Skeletal muscle cell (primary cell): ENCODE measurements at regions not wholly inside any gene's neighbourhood (a gene's known extent, or its start where the extent isn't known, plus 50 kb on each side); places are given as distances from the start of the nearest gene placed in this dataset.

Experiments
- DNase-seq: peaks from one replicate; pipeline ENCODE4 v3.0.0-alpha.2; 2010; ENCODE audit warnings: low read depth
- H3K4me3 ChIP-seq: 2 replicates; pipeline ENCODE4 v1.5.1; 2011; ENCODE audit warnings: low read depth, mild to moderate bottlenecking, control low read depth, low read length, moderate library complexity

DNA sequence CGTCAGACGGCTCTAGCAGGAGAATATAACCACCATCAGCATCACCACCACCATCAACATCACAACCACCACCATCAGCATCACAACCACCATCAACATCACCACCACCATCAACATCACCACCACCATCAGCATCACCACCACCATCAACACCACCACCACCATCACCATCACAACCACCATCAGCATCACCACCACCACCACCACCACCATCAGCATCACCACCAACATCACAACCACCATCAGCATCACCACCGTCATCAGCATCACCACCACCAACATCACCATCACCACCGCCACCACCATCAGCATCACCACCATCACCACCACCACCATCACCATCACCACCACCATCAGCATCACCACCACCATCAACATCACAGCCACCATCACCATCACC, 210.7 kb downstream of the C9orf50 start:
- no peak for DNase-seq
- no peak overlapping the region for H3K4me3 ChIP-seq

GRCh38 chr9:129408535-129409215, 212.2 kb downstream of the C9orf50 start:
- DNase-seq: no peak
- H3K4me3 ChIP-seq: no peak overlapping the region

- no peak overlapping the region for H3K4me3 ChIP-seq
- DNase-seq: no peak
Measured at GRCh38 chr9:129407905-129408452, 212.9 kb downstream of the C9orf50 start.

DNA sequence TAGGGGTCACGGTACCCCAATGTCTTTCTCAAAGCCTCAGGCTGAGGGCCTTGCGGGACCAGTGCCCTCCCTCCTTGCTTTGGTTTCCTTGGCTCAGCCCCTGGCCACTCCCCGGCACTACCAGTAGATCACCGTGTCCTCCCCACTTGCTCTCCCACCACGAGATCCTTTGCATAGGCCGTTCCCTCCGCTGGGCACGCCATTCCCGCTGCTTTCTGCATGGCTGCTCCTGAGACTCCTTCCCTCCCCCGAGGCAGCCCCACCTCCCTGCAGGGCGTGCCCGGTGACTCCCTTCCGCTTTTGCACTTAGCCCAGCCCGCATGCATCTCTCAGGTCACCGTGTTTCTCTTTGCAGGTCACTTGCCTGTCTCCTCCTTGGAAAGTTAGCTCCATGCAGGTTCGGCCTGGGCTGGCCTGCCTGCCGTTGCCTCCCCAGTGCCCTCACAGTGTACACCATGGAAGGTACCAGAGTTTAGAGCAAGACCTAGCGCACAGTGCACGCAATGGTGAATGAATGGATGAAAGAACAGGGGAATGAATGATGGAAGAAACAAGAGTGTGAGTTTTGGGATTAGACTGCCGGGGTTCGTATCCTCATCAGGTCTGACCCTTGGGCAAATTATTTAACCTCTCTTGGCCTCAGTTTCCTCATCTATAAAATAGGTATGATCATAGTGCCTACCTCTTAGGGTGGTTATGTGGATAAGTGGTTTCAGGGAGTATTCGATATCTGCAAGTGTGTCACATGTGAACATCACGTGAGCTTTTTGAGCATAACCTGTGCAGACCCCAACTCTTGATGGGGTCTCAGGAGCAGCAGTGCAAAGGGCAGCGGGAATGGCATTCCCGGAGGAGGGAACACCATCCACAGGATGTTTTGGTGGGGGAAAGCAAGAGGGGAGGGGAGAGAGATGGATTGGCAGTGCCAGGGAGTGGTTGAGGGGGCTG, 214.3 kb downstream of the C9orf50 start:
- no peak for DNase-seq
- H3K4me3 ChIP-seq: no peak overlapping the region

DNA sequence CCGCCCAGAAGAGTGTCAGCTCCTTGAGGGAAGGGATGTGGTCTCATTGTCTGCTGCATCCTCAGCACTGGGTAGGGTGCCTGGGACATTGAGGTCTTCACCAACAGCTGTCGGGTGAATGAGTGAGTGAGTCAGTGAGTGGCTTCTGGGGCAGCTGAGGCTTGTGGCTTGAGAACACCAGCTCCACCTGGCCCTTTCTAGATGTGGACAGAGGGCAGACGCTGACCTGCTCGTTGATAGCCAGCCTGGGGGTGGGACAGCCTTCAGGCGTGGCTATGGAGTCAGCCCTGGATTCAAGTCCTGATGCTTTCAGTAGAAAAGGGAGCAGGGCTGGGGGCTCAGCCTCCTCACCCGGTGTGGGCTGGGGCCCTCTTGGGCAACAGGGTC, 215.1 kb downstream of the C9orf50 start:
- no peak overlapping the region for H3K4me3 ChIP-seq
- DNase-seq: no peak

GRCh38 chr9:129405089-129405826, 215.6 kb downstream of the C9orf50 start:
- DNase-seq: no peak
- no peak overlapping the region for H3K4me3 ChIP-seq

- no peak for DNase-seq
- no peak overlapping the region for H3K4me3 ChIP-seq
Measured at GRCh38 chr9:129404621-129405020, 216.3 kb downstream of the C9orf50 start.

GRCh38 chr9:129403779-129404620, 216.9 kb downstream of the C9orf50 start:
- DNase-seq: no peak
- no peak overlapping the region for H3K4me3 ChIP-seq

- no peak for DNase-seq
- H3K4me3 ChIP-seq: no peak overlapping the region
Measured at GRCh38 chr9:129402931-129403778, 217.7 kb downstream of the C9orf50 start.

- no peak overlapping the region for H3K4me3 ChIP-seq
- no peak for DNase-seq
Measured at GRCh38 chr9:129402371-129402739, 218.5 kb downstream of the C9orf50 start.

DNA sequence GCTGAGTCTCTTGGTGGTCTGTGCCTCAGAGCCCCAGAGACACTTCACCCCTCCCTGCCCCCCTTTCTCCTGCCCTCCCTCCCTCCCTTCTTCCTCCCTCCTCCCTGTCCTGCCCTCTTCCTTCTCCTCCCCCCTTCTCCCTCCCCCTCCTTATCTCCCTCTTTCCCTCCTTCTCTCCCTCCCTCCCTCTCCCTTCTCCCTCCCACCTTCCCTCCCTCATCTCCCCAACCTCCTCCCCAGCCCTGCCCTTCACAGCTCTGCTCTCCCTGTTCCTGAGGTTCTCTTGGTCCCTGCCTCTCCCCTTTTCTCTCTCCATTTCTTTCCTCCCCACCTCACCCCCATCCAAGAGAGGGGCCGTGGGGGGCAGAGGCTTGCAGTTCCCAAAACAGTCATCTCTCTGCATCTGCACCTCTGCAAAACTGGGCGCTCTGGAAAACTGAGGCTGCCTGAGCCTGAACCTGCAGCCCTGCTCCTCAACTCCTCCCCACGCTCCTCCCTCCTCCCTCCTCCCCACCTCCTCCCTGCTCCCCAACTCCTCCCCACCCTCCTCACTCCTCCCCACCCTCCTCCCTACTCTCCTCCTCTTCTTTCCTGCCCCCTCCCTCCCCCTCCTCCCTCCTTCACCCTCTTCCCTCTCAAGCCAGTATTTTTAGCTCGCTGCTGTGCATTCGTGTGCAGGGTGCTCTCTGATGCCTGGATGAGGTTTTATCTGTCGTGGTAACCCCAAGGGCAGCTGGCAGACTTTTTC, 219.1 kb downstream of the C9orf50 start:
- H3K4me3 ChIP-seq: no peak overlapping the region
- no peak for DNase-seq

GRCh38 chr9:129400971-129401622, 219.8 kb downstream of the C9orf50 start:
- DNase-seq: no peak
- no peak overlapping the region for H3K4me3 ChIP-seq

DNA sequence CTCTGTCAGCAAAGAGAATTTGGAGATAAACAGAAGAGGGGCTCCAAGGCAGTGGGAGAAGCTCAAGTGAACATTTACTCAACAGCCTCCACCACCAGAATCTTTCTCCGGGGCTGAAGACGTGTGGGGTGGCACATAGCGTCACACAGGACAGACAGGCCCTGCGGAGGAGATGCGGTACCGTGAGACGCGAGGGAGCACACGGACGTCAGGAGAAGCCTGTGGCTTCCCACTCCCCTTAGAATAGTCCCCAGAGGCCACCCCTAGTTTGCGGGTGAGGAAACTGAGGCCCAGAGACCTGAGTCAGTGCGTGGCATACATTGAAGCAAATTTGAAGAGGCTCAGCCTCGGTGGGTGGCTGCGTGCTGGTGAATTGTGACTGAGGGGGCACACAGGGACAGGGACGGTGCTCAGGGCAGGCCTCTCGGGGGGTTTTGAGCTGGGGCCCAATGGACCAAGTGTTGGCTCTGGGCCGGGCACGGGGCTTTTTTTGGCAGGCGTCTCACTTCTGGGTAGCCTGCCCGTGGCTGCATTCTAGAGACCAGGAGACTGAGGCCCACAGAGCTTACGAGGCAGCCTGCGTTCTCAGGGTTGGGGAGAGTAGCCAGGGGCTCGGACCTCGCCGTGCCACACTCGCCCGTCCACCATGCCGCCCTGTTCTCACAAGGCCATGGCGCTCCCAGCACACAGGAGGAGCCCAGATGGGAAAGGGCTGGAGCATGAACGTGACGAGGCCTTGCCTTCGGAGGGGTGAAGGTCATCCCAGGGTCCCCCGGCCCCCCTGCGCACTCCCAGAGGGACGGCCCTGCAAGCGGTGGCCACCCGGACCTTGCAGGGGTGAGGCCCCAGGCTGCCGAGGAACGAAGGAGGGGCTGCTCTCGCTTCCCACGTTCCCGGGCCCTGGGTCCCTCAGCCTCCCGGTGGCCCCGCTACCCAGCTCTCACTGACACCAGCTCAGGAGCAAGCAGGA, 220.6 kb downstream of the C9orf50 start:
- no peak overlapping the region for H3K4me3 ChIP-seq

GRCh38 chr9:129399634-129399990, 221.3 kb downstream of the C9orf50 start:
- DNase-seq: no peak
- no peak overlapping the region for H3K4me3 ChIP-seq

More for the DNA sequence above, 220.6 kb downstream of the C9orf50 start:
- no peak for DNase-seq

GRCh38 chr9:129398961-129399633, 221.0 kb upstream of the IER5L start:
- no peak for DNase-seq

More at GRCh38 chr9:129398961-129399633, 221.0 kb upstream of the IER5L start:
- no peak overlapping the region for H3K4me3 ChIP-seq
